Activated CD4-positive, alpha-beta T cell treated with anti-CD3 and anti-CD28 coated beads, Interleukin-2, amount 10 ng/mL, durations not matched to agents 24 days and 14 days (primary cell): ENCODE measurements at regions not wholly inside any gene's neighbourhood (a gene's known extent, or its start where the extent isn't known, plus 50 kb on each side); places are given as distances from the start of the nearest gene placed in this dataset.
"Not testable (repeated sequence)": the region's sequence is repeated elsewhere in the genome, so short reads cannot be mapped to it uniquely, and the experiment has no call there.

Experiments used
- DNase-seq: peaks from one replicate; pipeline ENCODE4 v3.0.0; 2022
- H3K27ac Mint-ChIP-seq: one replicate; pipeline ENCODE4 v1.8.0; 2022; ENCODE audit warnings: mild to moderate bottlenecking, mixed read lengths
- H3K27me3 Mint-ChIP-seq: one replicate; pipeline ENCODE4 v1.8.0; 2022; ENCODE audit warnings: mixed read lengths
- H3K36me3 Mint-ChIP-seq: one replicate; pipeline ENCODE4 v1.8.0; 2022; ENCODE audit warnings: low read depth, mild to moderate bottlenecking, mixed read lengths
- H3K4me1 Mint-ChIP-seq: one replicate; pipeline ENCODE4 v1.8.0; 2021; ENCODE audit warnings: mixed read lengths
- H3K4me3 Mint-ChIP-seq: one replicate; pipeline ENCODE4 v1.8.0; 2022; ENCODE audit warnings: mild to moderate bottlenecking, moderate library complexity, mixed read lengths
- H3K9me3 Mint-ChIP-seq: one replicate; pipeline ENCODE4 v1.8.0; 2021; ENCODE audit warnings: mixed read lengths
- intact Hi-C: fragments of 100-400 bp; cut with micrococcal nuclease; formaldehyde crosslinking; loops from one replicate; pipeline ENCODE4 v1.15.1; 2023

GRCh38 chr7:19916046-19916445, 142.6 kb upstream of the TMEM196 start:
- Mint-ChIP-seq H3K4me3 (no peak overlapping the region), H3K36me3 (no peaks in the 10 kb centered on the region), H3K27me3 (no peaks in the 10 kb centered on the region), H3K4me1 (no peaks in the 10 kb centered on the region), H3K27ac (no peak overlapping the region), H3K9me3 (no peaks in the 10 kb centered on the region)
- intact Hi-C loops: no loop called here
- DNase-seq: no peak

GRCh38 chr7:19915596-19915995, 142.2 kb upstream of the TMEM196 start:
- H3K4me3 Mint-ChIP-seq: no peak overlapping the region
- H3K4me1 Mint-ChIP-seq: no peaks in the 10 kb centered on the region
- H3K36me3 Mint-ChIP-seq: no peaks in the 10 kb centered on the region
- no peaks in the 10 kb centered on the region for H3K27me3 Mint-ChIP-seq
- H3K9me3 Mint-ChIP-seq: no peaks in the 10 kb centered on the region
- intact Hi-C loops: no loop called here
- H3K27ac Mint-ChIP-seq: no peak overlapping the region
- no peak for DNase-seq

- Mint-ChIP-seq H3K27me3 (no peaks in the 10 kb centered on the region), H3K4me1 (no peaks in the 10 kb centered on the region), H3K4me3 (no peak overlapping the region), H3K9me3 (no peaks in the 10 kb centered on the region), H3K36me3 (no peaks in the 10 kb centered on the region), H3K27ac (no peak overlapping the region)
- DNase-seq: no peak
- intact Hi-C loops: no loop called here
Observed at GRCh38 chr7:19914866-19915265, 141.4 kb upstream of the TMEM196 start.

DNA sequence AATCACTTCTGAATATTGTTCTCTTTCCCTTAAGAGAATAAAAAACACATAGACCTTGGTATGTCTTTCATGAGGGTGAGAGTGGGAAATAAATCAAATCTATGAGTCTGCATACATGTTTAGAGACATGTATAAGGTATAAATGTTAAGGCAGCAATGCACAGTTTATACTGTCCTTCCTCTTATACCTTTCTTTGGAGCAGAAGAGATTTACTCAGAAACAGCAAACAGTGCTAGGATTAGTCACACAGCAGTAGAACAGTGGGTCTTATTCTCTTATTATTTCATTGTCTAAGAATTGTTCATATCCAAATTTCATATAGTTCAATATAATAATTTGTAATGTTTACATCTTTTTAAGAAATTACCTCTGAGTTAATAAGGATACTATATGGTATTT, 126.7 kb upstream of the TMEM196 start:
- Mint-ChIP-seq H3K27me3 (no peaks in the 10 kb centered on the region), H3K27ac (no peak overlapping the region), H3K4me3 (no peak overlapping the region), H3K36me3 (no peaks in the 10 kb centered on the region), H3K9me3 (peaks cover 9% of the 10 kb centered on the region), H3K4me1 (no peaks in the 10 kb centered on the region)
- intact Hi-C loops: no loop called here
- DNase-seq: no peak

DNA sequence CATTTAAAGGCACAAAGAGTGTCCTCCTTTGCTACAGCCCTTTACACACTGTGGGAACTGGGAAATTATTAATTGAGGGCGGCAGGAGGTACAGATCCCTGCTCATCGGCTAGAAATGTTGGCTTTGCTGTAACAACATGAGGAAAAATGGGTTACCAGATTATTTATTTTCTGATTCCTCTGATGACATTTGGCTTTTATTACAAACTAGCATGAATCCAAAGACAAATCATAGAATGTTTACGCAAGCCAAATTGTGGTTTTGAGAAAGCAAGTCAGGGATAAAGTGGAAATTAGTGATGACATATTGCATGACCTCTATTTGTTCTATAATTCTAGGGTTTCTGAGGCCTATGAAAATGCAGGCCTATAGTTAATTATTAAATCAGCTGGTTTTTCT, 126.1 kb upstream of the TMEM196 start:
- H3K27me3 Mint-ChIP-seq: no peaks in the 10 kb centered on the region
- no peaks in the 10 kb centered on the region for H3K36me3 Mint-ChIP-seq
- DNase-seq: no peak
- H3K4me1 Mint-ChIP-seq: no peaks in the 10 kb centered on the region
- peaks cover 11% of the 10 kb centered on the region for H3K9me3 Mint-ChIP-seq
- H3K4me3 Mint-ChIP-seq: no peak overlapping the region
- H3K27ac Mint-ChIP-seq: no peak overlapping the region
- intact Hi-C loops: no loop called here

- intact Hi-C loops, H3K4me1 Mint-ChIP-seq, H3K36me3 Mint-ChIP-seq, H3K4me3 Mint-ChIP-seq, H3K27ac Mint-ChIP-seq, H3K27me3 Mint-ChIP-seq, DNase-seq: not testable (repeated sequence)
- peaks cover 16% of the 10 kb centered on the region for H3K9me3 Mint-ChIP-seq
Observed at GRCh38 chr7:19882893-19883292, 109.5 kb upstream of the TMEM196 start.

DNA sequence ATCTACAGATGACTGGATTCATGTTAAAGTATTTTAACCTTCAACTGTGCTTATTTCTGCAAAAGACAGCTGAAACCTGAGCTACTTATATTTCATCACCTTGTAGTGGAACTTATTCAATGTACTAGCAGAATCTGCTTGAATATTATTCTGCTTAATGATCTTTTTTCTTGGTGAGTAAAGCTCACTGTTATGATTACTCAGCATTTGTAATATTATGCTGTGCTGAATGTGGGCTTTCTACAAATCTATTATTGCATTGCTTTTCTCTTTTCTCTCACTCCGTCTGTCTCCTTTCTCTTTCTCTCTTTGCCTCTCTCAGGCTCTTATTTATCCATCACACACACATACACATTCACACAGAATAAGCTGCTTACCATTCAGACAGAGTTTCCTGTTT, 98.7 kb upstream of the TMEM196 start:
- Mint-ChIP-seq H3K9me3 (no peaks in the 10 kb centered on the region), H3K27ac (no peak overlapping the region), H3K27me3 (no peaks in the 10 kb centered on the region), H3K36me3 (no peaks in the 10 kb centered on the region), H3K4me3 (no peak overlapping the region), H3K4me1 (no peaks in the 10 kb centered on the region)
- no peak for DNase-seq
- intact Hi-C loops: no loop called here

- H3K9me3 Mint-ChIP-seq: no peaks in the 10 kb centered on the region
- DNase-seq: no peak
- H3K27ac Mint-ChIP-seq: no peak overlapping the region
- no peaks in the 10 kb centered on the region for H3K27me3 Mint-ChIP-seq
- H3K36me3 Mint-ChIP-seq: no peaks in the 10 kb centered on the region
- H3K4me3 Mint-ChIP-seq: no peak overlapping the region
- intact Hi-C loops: no loop called here
- H3K4me1 Mint-ChIP-seq: no peaks in the 10 kb centered on the region
Observed at GRCh38 chr7:19871102-19871501, 97.7 kb upstream of the TMEM196 start.

DNA sequence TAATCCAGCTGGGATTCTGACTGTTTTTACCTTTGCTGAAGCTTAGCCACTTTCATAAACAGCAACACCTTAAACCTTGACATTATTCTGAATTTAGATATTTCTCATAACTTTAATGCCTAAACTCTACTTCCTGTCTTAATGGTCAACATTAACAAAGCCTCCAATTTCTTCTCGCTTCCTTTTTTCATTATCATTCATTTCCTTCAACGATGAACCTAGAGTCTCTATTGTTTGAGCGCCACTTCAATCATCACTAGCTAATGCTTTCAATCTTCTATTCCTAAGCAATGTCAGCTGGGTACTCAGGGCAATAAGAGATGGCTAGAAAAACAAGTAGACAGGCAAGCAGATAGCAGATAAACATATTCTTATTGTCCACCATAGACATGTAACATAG, 96.6 kb upstream of the TMEM196 start:
- no peaks in the 10 kb centered on the region for H3K4me1 Mint-ChIP-seq
- H3K27me3 Mint-ChIP-seq: no peaks in the 10 kb centered on the region
- no peak for DNase-seq
- H3K36me3 Mint-ChIP-seq: no peaks in the 10 kb centered on the region
- H3K27ac Mint-ChIP-seq: no peak overlapping the region
- intact Hi-C loops: no loop called here
- H3K4me3 Mint-ChIP-seq: no peak overlapping the region
- H3K9me3 Mint-ChIP-seq: no peaks in the 10 kb centered on the region

- no peak overlapping the region for H3K4me3 Mint-ChIP-seq
- no peak overlapping the region for H3K27ac Mint-ChIP-seq
- intact Hi-C loops: no loop called here
- no peak for DNase-seq
- no peaks in the 10 kb centered on the region for H3K27me3 Mint-ChIP-seq
- H3K4me1 Mint-ChIP-seq: no peaks in the 10 kb centered on the region
- H3K9me3 Mint-ChIP-seq: no peaks in the 10 kb centered on the region
- no peaks in the 10 kb centered on the region for H3K36me3 Mint-ChIP-seq
Observed at GRCh38 chr7:19853261-19853832, 79.9 kb upstream of the TMEM196 start.

DNA sequence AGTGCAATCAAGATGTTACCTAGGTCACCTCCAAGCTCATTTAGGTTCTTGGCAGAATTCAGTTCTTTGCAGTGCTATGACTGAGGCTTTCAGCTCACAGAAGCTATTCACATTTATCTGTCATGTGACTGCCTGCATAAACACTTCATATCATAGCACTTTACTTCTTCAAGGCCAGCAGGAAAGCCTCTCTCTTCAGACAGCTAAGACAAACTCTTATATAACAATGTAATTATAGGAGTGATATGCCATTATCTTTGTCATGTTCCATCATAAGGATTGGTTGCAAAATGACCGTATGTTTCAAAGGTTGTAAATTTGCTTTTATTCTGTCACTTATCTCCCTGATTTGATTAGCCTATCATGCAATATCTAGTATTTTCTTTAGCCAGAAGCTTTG, 78.8 kb upstream of the TMEM196 start:
- no peak for DNase-seq
- Mint-ChIP-seq H3K27ac (no peak overlapping the region), H3K9me3 (no peaks in the 10 kb centered on the region), H3K27me3 (no peaks in the 10 kb centered on the region), H3K4me1 (no peaks in the 10 kb centered on the region), H3K36me3 (no peaks in the 10 kb centered on the region), H3K4me3 (no peak overlapping the region)
- intact Hi-C loops: no loop called here

DNA sequence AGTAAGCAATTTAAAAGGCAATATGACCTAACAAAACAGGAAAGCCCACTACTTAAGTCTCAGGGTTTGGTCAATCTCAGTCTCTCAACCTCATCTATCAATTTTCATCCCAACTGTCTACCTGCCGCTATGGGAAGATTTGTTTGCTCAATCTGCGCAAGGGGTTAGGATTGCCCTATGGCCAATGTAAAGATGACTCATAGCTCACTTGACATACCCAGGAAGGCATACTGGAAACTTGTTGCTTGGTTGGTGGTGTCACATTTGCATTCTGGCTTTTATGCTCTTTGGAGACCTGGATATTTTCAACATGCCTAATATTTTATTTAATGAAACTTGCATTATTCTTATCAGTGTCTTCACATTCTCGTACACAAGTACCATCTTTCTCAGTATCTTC, 78.1 kb upstream of the TMEM196 start:
- H3K27me3 Mint-ChIP-seq: no peaks in the 10 kb centered on the region
- H3K27ac Mint-ChIP-seq: no peak overlapping the region
- H3K9me3 Mint-ChIP-seq: no peaks in the 10 kb centered on the region
- intact Hi-C loops: no loop called here
- no peak for DNase-seq
- H3K36me3 Mint-ChIP-seq: no peaks in the 10 kb centered on the region
- no peak overlapping the region for H3K4me3 Mint-ChIP-seq
- H3K4me1 Mint-ChIP-seq: no peaks in the 10 kb centered on the region

DNA sequence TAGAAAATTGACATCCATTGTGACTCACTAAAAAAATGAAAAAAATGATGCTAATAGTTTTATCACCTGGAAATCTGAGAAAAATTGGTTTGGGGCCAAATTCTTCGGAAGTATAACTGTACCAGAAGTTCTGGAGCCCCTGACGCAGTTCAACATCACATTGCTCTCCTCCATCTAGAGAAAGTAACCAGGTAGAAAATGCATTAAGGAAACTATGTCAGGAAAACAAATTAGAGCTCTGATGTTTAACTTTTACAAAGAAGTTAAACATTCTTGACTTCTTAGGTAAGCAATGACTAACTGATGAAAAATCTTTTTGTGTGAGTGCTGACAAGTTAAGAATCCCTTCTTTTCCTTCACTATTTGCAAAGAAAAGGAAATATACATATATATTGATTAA, 61.1 kb upstream of the TMEM196 start:
- H3K27ac Mint-ChIP-seq: no peak overlapping the region
- H3K4me3 Mint-ChIP-seq: no peak overlapping the region
- intact Hi-C loops: no loop called here
- H3K36me3 Mint-ChIP-seq: no peaks in the 10 kb centered on the region
- no peak for DNase-seq
- no peaks in the 10 kb centered on the region for H3K4me1 Mint-ChIP-seq
- no peaks in the 10 kb centered on the region for H3K9me3 Mint-ChIP-seq
- no peaks in the 10 kb centered on the region for H3K27me3 Mint-ChIP-seq

DNA sequence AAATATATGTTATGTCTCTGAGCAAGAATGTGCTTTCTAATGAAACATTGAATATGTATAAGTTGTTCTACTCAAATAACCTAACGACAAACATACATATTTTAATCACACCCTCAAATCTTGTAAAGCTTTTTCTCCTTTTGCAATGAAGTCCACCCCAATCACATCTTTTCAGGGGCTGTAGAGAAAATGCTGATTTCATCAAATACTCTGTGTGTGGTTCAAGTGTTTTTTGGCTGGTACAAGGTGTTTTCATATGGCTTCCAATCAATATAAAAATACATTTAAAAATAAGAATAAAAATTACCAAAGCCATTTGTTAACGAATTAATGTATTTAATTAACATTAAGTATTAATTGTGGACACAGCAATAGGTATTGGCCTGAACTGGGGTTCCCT, 57.2 kb upstream of the TMEM196 start:
- H3K4me1 Mint-ChIP-seq: no peaks in the 10 kb centered on the region

More for the DNA sequence above, 57.2 kb upstream of the TMEM196 start:
- Mint-ChIP-seq H3K27me3 (no peaks in the 10 kb centered on the region), H3K9me3 (no peaks in the 10 kb centered on the region), H3K36me3 (no peaks in the 10 kb centered on the region), H3K4me3 (no peak overlapping the region), H3K27ac (no peak overlapping the region)
- DNase-seq: no peak
- intact Hi-C loops: no loop called here
